Esophagus muscularis mucosa (tissue), 4 donors: ENCODE measurements at regions not wholly inside any gene's neighbourhood (a gene's known extent, or its start where the extent isn't known, plus 50 kb on each side); places are given as distances from the start of the nearest gene placed in this dataset.

ENCODE experiments used
- DNase-seq: peaks from one replicate; pipeline ENCODE4 v3.0.0-alpha.2; 2017; ENCODE audit errors: extremely low spot score
- H3K27ac ChIP-seq, 4 donors: fragments of 200-600 bp; sonication (generic); replicated peaks in 1 of 4; 1 replicate in 3 of 4; 2 replicates in 1 of 4; pipeline ENCODE4 v1.5.1; 2016 to 2019; ENCODE audit warnings: mild to moderate bottlenecking in 1 of 4
- H3K27me3 ChIP-seq, 4 donors: fragments of 200-600 bp; sonication (generic); one replicate each; pipeline versions ENCODE4 v1.5.1 to v1.6.0; 2016 to 2019
- H3K36me3 ChIP-seq, 4 donors: fragments of 200-600 bp; sonication (generic); one replicate each; pipeline ENCODE4 v1.5.1; 2016 to 2019
- H3K4me1 ChIP-seq, 4 donors: fragments of 200-600 bp; sonication (generic); one replicate each; pipeline ENCODE4 v1.5.1; 2016 to 2019
- H3K4me3 ChIP-seq, 4 donors: fragments of 200-600 bp; sonication (generic); 1 replicate in 2 of 4; 2 replicates in 2 of 4; pipeline ENCODE4 v1.5.1; 2016 to 2019; ENCODE audit warnings: mild to moderate bottlenecking in 4 of 4, moderate library complexity in 1 of 4
- H3K9me3 ChIP-seq, 4 donors: fragments of 200-600 bp; sonication (generic); 1 replicate in 3 of 4; 2 replicates in 1 of 4; pipeline ENCODE4 v1.5.1; 2016 to 2019
- CTCF ChIP-seq, 3 experiments: fragments of 200-600 bp in 2 of 3; fragments of 450-650 bp in 1 of 3; sonication (generic) in 2 of 3; IDR thresholded peaks; one replicate each; pipeline ENCODE4 v1.5.1; 2017 to 2019; ENCODE audit warnings: antibody characterized with exemption in 3 of 3, mild to moderate bottlenecking in 2 of 3, moderate library complexity in 1 of 3
- EP300 ChIP-seq: sonication (generic); formaldehyde crosslinking; IDR thresholded peaks from one replicate; pipeline ENCODE4 v1.6.1; 2017; ENCODE audit warnings: antibody characterized with exemption
- POLR2A ChIP-seq: fragments of 450-650 bp; IDR thresholded peaks from one replicate; pipeline ENCODE4 v1.6.1; 2017; ENCODE audit warnings: antibody characterized with exemption, moderate library complexity, mild to moderate bottlenecking, low read depth
- POLR2AphosphoS5 ChIP-seq, 2 donors: sonication (generic); formaldehyde crosslinking; IDR thresholded peaks; one replicate each; pipeline ENCODE4 v1.6.1; 2017; ENCODE audit warnings: antibody characterized with exemption in 2 of 2
- WGBS: methylation state at CpG from one replicate; pipeline ENCODE4 v1.1.5; 2018; 5-methylcytosine and 5-hydroxymethylcytosine counted together
- intact Hi-C: fragments of 100-400 bp; cut with DNase I; formaldehyde crosslinking; loops from one replicate; pipeline ENCODE4 v1.15.1; 2023

- DNase-seq: no peak
- H3K4me1 ChIP-seq: no peaks in the 10 kb centered on the region
- no peak overlapping the region for H3K4me3 ChIP-seq
- TF ChIP-seq POLR2A: no peak
- no peak for TF ChIP-seq CTCF (IDR thresholded peaks at IDR 0.05)
- TF ChIP-seq POLR2AphosphoS5 (IDR thresholded peaks at IDR 0.05): no peak
- TF ChIP-seq EP300: no peak
- H3K27ac ChIP-seq: no peak overlapping the region
- WGBS: 97% methylated on average over 3 of the region's 3 CpGs
- no peaks in the 10 kb centered on the region for H3K36me3 ChIP-seq
- intact Hi-C loops: no loop called here
- no peaks in the 10 kb centered on the region for H3K27me3 ChIP-seq
- peaks cover 0 to 20% (median 12%) of the 10 kb centered on the region in 4 donors for H3K9me3 ChIP-seq
Observed at GRCh38 chr2:120453635-120453998, 107.7 kb downstream of the INHBB start.

- intact Hi-C loops: no loop called here
- TF ChIP-seq POLR2A: no peak
- TF ChIP-seq EP300: no peak
- TF ChIP-seq POLR2AphosphoS5 (IDR thresholded peaks at IDR 0.05): no peak
- TF ChIP-seq CTCF (IDR thresholded peaks at IDR 0.05): no peak
Observed at GRCh38 chr2:120454654-120455385, 108.9 kb downstream of the INHBB start.

GRCh38 chr2:120455390-120455789 lies 109.5 kb downstream of the INHBB start:
- intact Hi-C loops: no loop called here
- no peak overlapping the region for H3K4me3 ChIP-seq

More at GRCh38 chr2:120454654-120455385, 108.9 kb downstream of the INHBB start:
- DNase-seq: no peak
- Histone ChIP-seq H3K36me3 (no peaks in the 10 kb centered on the region), H3K27me3 (no peaks in the 10 kb centered on the region), H3K4me1 (no peaks in the 10 kb centered on the region), H3K4me3 (no peak overlapping the region), H3K27ac (no peak overlapping the region), H3K9me3 (peaks cover 0 to 29% (median 20%) of the 10 kb centered on the region in 4 donors)
- WGBS: 86% methylated on average over 12 of the region's 12 CpGs

GRCh38 chr2:120456867-120457266 lies 110.9 kb downstream of the INHBB start:
- TF ChIP-seq EP300: no peak
- Histone ChIP-seq H3K27ac (no peak overlapping the region), H3K4me1 (no peaks in the 10 kb centered on the region), H3K36me3 (no peaks in the 10 kb centered on the region), H3K4me3 (no peak overlapping the region), H3K9me3 (peaks cover 0 to 29% (median 21%) of the 10 kb centered on the region in 4 donors), H3K27me3 (no peaks in the 10 kb centered on the region)
- WGBS: 80% methylated on average over 1 of the region's 1 CpG
- DNase-seq: no peak
- intact Hi-C loops: no loop called here

More at GRCh38 chr2:120455390-120455789, 109.5 kb downstream of the INHBB start:
- no peak overlapping the region for H3K27ac ChIP-seq
- no peaks in the 10 kb centered on the region for H3K27me3 ChIP-seq
- no peaks in the 10 kb centered on the region for H3K36me3 ChIP-seq
- TF ChIP-seq POLR2A (no peak), POLR2AphosphoS5 (IDR thresholded peaks at IDR 0.05) (no peak), EP300 (no peak), CTCF (IDR thresholded peaks at IDR 0.05) (no peak)
- 71% methylated on average over 1 of the region's 1 CpG for WGBS
- no peak for DNase-seq
- H3K4me1 ChIP-seq: no peaks in the 10 kb centered on the region
- H3K9me3 ChIP-seq: peaks cover 0 to 29% (median 21%) of the 10 kb centered on the region in 4 donors

- Histone ChIP-seq H3K27me3 (peaks cover 0 to 12% (median 0%) of the 10 kb centered on the region in 4 donors), H3K4me3 (no peak overlapping the region), H3K9me3 (peaks cover 0 to 29% (median 21%) of the 10 kb centered on the region in 4 donors), H3K4me1 (no peaks in the 10 kb centered on the region), H3K27ac (no peak overlapping the region), H3K36me3 (no peaks in the 10 kb centered on the region)
- DNase-seq: no peak
- TF ChIP-seq POLR2AphosphoS5 (IDR thresholded peaks at IDR 0.05) (no peak), EP300 (no peak), CTCF (IDR thresholded peaks at IDR 0.05) (no peak), POLR2A (no peak)
- intact Hi-C loops: no loop called here
- 96% methylated on average over 6 of the region's 8 CpGs for WGBS
Observed at GRCh38 chr2:120460511-120460910, 114.6 kb downstream of the INHBB start.
